Astrocyte of the spinal cord (primary cell): ENCODE measurements at regions not wholly inside any gene's neighbourhood (a gene's known extent, or its start where the extent isn't known, plus 50 kb on each side); places are given as distances from the start of the nearest gene placed in this dataset.

Source experiments
- DNase-seq: peaks from one replicate; pipeline ENCODE4 v3.0.0; 2011; ENCODE audit warnings: low read depth, low spot score
- H3K4me3 ChIP-seq: 2 replicates; pipeline ENCODE4 v1.5.1; 2011; ENCODE audit warnings: low read depth, mild to moderate bottlenecking, low read length, moderate library complexity
- in situ Hi-C: cut with HindIII; loops from 2 replicates; pipeline ENCODE4 v1.10.0; 2017; ENCODE audit warnings: low sequenced_read_pairs
- TF ChIP-seq, protein P1 (sequence below): IDR thresholded peaks from 2 replicates; pipeline ENCODE4 v1.5.1; 2012; ENCODE audit warnings: low read depth, mild to moderate bottlenecking, low read length, inconsistent platforms

DNA sequence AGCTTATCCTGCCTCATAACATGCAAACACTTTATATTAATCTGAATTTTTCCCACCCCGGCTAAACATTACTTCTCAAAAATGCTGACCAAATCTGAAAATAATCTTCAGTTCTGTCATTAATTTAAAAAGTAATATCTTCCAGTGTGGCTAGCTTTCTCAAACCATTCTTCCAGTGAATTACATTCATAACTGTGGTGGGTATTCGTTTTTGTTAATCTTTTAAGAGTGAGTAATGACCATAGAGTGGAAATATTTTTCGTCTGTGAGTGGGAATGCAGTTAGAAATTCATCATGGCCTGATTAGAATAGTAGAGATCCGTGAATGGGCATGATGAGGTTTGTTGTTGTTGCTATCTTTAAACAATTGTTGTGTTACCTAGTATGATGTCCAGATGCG, 138.6 kb upstream of the SFRP2 start:
- TF ChIP-seq, protein P1, sequence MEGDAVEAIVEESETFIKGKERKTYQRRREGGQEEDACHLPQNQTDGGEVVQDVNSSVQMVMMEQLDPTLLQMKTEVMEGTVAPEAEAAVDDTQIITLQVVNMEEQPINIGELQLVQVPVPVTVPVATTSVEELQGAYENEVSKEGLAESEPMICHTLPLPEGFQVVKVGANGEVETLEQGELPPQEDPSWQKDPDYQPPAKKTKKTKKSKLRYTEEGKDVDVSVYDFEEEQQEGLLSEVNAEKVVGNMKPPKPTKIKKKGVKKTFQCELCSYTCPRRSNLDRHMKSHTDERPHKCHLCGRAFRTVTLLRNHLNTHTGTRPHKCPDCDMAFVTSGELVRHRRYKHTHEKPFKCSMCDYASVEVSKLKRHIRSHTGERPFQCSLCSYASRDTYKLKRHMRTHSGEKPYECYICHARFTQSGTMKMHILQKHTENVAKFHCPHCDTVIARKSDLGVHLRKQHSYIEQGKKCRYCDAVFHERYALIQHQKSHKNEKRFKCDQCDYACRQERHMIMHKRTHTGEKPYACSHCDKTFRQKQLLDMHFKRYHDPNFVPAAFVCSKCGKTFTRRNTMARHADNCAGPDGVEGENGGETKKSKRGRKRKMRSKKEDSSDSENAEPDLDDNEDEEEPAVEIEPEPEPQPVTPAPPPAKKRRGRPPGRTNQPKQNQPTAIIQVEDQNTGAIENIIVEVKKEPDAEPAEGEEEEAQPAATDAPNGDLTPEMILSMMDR, result no peak
- in situ Hi-C loops, result no loop called here
- no peak for DNase-seq
- H3K4me3 ChIP-seq, result no peak overlapping the region

DNA sequence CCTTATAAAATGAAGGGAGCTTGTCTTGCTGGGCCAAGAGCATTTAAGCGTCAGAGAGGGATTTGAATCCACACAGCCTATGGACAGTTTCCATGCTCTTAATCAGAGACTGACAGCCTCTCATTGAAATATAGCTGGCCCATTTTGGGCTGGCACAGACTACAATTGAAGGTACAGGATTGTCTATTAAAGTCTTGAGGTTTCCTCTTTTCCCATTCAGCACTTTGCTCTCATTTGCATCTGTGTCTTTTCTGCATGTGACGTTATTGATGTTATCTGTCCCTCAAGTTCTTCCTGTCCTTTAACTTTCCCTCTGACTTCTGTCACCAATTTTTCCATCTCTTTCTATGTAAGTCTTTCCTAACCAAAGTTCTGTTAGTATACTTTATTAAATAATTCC, 133.3 kb upstream of the SFRP2 start:
- in situ Hi-C loops, result no loop called here
- H3K4me3 ChIP-seq, result no peak overlapping the region
- DNase-seq, result no peak
- TF ChIP-seq, protein P1, result no peak

DNA sequence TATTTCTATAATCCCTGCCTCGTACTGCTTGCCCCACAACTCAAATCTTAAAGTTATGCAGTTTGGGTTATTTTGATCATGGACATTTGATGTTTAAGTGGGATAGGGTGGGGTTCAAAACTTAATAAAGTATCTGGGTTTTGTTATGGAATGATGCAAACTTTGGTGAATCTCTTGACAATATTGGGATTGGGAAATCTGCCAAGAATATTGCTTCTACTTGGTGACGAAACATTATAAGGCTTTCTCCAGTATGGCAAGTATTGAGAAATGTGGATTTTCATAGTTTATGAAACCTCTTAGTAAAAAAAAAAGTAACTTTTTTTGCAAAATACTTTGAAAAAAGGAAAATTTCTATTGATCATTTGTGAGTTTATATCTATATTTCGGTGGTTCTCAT, 130.8 kb upstream of the SFRP2 start:
- no peak overlapping the region for H3K4me3 ChIP-seq
- in situ Hi-C loops, result no loop called here
- no peak for DNase-seq
- TF ChIP-seq, protein P1, result no peak

DNA sequence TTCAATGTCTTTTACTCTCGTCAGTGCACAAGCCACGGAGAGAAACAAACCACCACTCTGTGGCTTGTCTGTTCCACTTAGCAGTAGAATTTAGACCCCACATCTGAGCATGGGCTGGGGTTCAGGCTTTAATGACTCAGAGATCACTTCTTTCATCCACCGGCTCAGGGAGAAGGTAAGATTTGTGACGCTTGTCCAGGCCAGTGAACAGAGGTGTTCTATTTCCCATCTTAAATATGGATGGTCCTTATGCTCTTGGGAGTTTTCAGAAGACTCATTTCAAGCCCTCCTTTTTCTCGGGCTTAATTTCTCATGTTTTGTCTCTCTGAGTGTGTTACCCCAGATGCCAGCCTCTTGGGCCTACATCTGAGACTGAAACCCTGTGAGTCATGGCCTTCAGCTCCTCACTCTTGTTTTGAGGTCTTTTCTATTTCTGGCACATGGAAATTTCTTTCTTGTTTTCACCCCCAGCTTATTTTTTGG, 127.4 kb upstream of the SFRP2 start:
- in situ Hi-C loops, result no loop called here
- no peak overlapping the region for H3K4me3 ChIP-seq
- TF ChIP-seq, protein P1, result no peak
- DNase-seq, result no peak

DNA sequence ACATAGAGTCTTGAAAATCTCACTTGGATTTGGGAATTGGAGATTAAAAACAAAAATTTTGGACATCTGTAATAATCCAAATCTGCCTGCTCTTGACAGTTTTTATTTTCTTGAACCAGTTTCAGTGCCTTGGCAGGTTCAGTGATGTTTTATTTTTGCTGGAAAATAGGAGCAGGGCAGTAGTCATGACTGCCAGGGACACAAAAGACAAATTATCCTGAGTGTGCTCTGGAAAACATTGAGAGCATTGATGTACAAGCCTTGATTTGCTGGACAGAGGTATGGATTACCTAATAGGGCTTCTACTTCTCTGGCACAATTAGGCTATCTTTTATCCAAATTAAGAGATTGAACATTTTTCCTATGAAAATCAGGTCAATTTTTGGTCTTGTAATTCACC, 123.4 kb upstream of the SFRP2 start:
- TF ChIP-seq, protein P1, result no peak
- H3K4me3 ChIP-seq, result no peak overlapping the region
- in situ Hi-C loops, result no loop called here
- no peak for DNase-seq

DNA sequence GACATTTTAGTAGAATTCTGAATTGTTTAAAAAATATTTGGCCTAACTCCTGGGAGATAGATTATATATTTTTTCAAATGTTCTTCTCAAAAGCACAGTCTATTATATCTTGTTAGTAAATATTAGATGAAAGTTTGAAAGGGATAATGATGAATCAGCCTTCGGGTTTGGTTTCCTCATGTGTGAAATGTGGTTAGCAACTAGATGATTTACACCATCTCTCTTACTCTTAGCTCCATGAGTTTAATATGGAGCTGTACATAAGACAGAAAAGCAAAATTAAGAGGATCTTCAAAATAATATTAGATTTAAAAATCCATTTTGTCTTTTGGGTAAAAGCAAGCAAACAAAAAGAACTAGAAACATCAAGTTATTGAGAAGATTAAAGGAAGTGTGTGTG, 120.8 kb upstream of the SFRP2 start:
- no peak overlapping the region for H3K4me3 ChIP-seq
- TF ChIP-seq, protein P1, result no peak
- in situ Hi-C loops, result no loop called here
- DNase-seq, result no peak

DNA sequence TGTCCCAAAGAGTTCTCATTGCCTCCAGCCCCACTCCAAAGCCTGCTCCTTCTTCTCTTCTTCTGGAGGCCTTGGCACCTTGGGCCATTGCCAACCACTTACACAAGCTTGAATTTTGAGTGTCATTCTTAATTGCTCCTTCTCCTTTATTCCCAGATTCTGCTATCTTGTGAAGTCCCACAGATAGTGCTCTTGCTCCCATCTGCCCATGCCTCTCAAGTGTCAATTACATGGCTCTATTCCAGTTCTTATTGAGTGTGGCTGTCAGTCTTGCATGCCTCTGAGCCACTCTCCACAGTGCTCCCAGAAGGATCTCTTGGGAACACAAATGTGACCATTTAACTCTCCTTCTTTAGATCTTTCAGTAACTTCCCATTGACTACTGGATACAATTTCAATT, 117.3 kb upstream of the SFRP2 start:
- DNase-seq, result no peak
- H3K4me3 ChIP-seq, result no peak overlapping the region
- in situ Hi-C loops, result no loop called here
- TF ChIP-seq, protein P1, result no peak
